ENCODE measurements at regions not wholly inside any gene's neighbourhood (a gene's known extent, or its start where the extent isn't known, plus 50 kb on each side); places are given as distances from the start of the nearest gene placed in this dataset.

- TF ChIP-seq POLR2AphosphoS5 (IDR thresholded peaks at IDR 0.05; ENCODE audit: low read depth, low read length) (no peak), POLR2A (IDR thresholded peaks at IDR 0.05; ENCODE audit: low read depth, low read length) (no peak), SPI1 (IDR thresholded peaks at IDR 0.05; ENCODE audit: low read depth, low read length) (no peak), TAF1 (IDR thresholded peaks at IDR 0.05; ENCODE audit: low read depth, low read length) (no peak), PAX5 (IDR thresholded peaks at IDR 0.05; ENCODE audit: insufficient read depth, low read length, severe bottlenecking) (no peak), POU2F2 (IDR thresholded peaks at IDR 0.05; ENCODE audit: low read depth, low read length) (no peak)
- FAIRE-seq (no peak), DNase-seq (ENCODE audit: insufficient read length, low spot score) (no peak)
Observed at GRCh38 chr3:59286791-59287531, 237.1 kb upstream of the CFAP20DC start.

DNA sequence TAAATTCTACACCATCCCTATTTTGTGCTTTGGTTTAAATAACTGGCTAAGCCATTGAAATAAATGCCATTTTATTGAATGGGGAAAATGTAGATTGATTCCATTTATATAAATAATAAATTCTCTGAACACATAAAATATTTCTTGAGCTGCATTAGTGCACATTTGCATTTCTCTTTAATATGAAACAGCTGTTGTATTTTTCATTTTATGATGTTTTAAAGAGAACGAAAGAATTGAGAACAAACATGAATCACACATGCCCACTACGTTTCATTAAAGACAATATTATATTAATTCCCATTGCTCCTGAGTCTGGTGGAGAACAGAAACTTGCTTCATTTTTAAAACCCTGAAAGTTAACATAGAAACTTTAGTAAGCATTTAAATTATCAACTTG is 235.7 kb upstream of the CFAP20DC start:
- no peak for DNase-seq (ENCODE audit: insufficient read length, low spot score)
- TF ChIP-seq POLR2A (IDR thresholded peaks at IDR 0.05; ENCODE audit: low read depth, low read length), result no peak
- TF ChIP-seq POLR2AphosphoS5 (IDR thresholded peaks at IDR 0.05; ENCODE audit: low read depth, low read length), result no peak
- TF ChIP-seq TAF1 (IDR thresholded peaks at IDR 0.05; ENCODE audit: low read depth, low read length), result no peak
- no peak for TF ChIP-seq PAX5 (IDR thresholded peaks at IDR 0.05; ENCODE audit: insufficient read depth, low read length, severe bottlenecking)
- no peak for TF ChIP-seq POU2F2 (IDR thresholded peaks at IDR 0.05; ENCODE audit: low read depth, low read length)
- no peak for TF ChIP-seq SPI1 (IDR thresholded peaks at IDR 0.05; ENCODE audit: low read depth, low read length)
- FAIRE-seq, result no peak

DNA sequence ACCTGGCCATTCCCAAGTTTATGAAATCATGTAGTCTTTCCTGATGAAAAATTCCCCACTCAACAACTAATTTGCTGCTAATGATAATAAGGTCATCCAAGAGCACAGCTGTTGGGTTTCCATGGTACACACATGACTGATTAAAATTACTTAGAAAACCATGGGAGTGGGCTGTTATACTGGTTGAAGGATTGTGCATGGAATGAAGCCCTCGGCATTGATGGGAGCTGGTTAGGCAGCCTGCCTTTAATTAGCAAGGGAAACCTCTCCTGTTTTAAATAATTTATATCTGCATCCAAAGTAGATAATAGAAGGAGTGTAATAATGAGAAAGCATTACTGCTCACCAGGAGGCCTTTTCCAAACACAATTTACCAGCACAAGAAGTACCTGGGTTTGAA is 235.1 kb upstream of the CFAP20DC start:
- FAIRE-seq (no peak), DNase-seq (ENCODE audit: insufficient read length, low spot score) (no peak)
- no peak for TF ChIP-seq POLR2AphosphoS5 (IDR thresholded peaks at IDR 0.05; ENCODE audit: low read depth, low read length)
- TF ChIP-seq TAF1 (IDR thresholded peaks at IDR 0.05; ENCODE audit: low read depth, low read length), result no peak
- no peak for TF ChIP-seq PAX5 (IDR thresholded peaks at IDR 0.05; ENCODE audit: insufficient read depth, low read length, severe bottlenecking)

DNA sequence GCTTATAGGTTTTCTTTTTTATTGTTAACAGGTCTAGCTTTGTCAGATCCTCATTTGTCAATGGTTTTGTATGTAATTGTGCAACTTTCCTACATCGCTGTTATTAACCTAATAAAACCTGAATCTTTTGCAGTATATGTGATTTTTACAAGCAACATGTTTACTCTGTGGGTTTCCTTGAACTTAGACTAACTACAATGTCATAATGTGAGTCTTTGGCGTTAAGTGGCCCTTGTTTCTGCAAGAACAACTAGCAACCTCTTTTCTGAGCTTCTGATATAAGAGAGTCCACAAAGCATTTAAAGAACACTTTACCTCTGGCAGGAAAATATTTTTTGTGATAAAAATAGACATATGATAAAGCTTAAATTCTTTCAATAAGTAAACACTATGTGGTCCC is 230.3 kb upstream of the CFAP20DC start:
- DNase-seq (ENCODE audit: insufficient read length, low spot score) (no peak), FAIRE-seq (no peak)
- TF ChIP-seq TAF1 (IDR thresholded peaks at IDR 0.05; ENCODE audit: low read depth, low read length), result no peak
- no peak for TF ChIP-seq SPI1 (IDR thresholded peaks at IDR 0.05; ENCODE audit: low read depth, low read length)
- TF ChIP-seq POLR2AphosphoS5 (IDR thresholded peaks at IDR 0.05; ENCODE audit: low read depth, low read length), result no peak
- no peak for TF ChIP-seq POLR2A (IDR thresholded peaks at IDR 0.05; ENCODE audit: low read depth, low read length)
- TF ChIP-seq POU2F2 (IDR thresholded peaks at IDR 0.05; ENCODE audit: low read depth, low read length), result no peak

DNA sequence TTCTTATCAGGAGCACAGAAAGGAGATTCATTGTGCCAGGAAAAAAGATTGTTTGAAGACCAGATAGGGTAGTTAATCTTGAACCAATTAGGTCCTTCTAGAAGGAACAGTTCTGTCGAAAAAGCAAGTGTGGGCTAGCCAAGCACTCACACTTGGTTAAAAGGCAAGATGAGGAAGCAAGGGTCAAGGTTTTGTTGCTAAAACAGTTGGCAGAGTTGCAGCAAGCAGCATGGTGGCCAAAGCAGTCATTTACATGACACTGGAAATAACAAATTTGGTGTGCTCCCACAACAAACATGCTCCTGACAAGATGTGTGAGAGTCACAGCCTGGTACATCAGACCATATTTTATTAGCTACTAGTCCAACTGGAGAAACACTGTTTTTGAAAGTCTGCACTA is 228.0 kb upstream of the CFAP20DC start:
- TF ChIP-seq POLR2AphosphoS5 (IDR thresholded peaks at IDR 0.05; ENCODE audit: low read depth, low read length), result no peak
- TF ChIP-seq PAX5 (IDR thresholded peaks at IDR 0.05; ENCODE audit: insufficient read depth, low read length, severe bottlenecking), result no peak
- TF ChIP-seq POLR2A (IDR thresholded peaks at IDR 0.05; ENCODE audit: low read depth, low read length), result no peak
- no peak for TF ChIP-seq SPI1 (IDR thresholded peaks at IDR 0.05; ENCODE audit: low read depth, low read length)
- TF ChIP-seq POU2F2 (IDR thresholded peaks at IDR 0.05; ENCODE audit: low read depth, low read length), result no peak
- TF ChIP-seq TAF1 (IDR thresholded peaks at IDR 0.05; ENCODE audit: low read depth, low read length), result no peak
- DNase-seq (ENCODE audit: insufficient read length, low spot score) (no peak), FAIRE-seq (no peak)

DNA sequence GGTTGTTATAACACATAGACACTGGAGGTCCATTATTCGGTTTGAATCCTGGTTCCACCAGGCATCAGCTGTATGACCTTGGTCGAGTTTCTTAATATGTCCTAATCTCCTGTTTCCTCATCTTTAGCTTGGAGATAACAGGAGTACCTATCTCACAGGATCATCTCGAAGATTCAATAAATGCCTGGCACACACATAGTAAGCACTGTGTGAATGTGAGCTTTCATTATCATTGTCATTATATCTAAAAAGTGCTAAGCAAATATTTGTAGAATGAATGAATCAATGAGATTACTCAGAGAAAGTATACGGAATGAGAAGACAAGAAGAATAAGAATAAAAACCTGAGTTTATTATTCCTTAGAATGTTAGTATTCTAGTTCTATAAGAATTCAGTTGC is 227.4 kb upstream of the CFAP20DC start:
- no peak for FAIRE-seq
- no peak for DNase-seq (ENCODE audit: insufficient read length, low spot score)
- TF ChIP-seq POU2F2 (IDR thresholded peaks at IDR 0.05; ENCODE audit: low read depth, low read length), result no peak
- TF ChIP-seq SPI1 (IDR thresholded peaks at IDR 0.05; ENCODE audit: low read depth, low read length), result no peak
- no peak for TF ChIP-seq TAF1 (IDR thresholded peaks at IDR 0.05; ENCODE audit: low read depth, low read length)
- TF ChIP-seq POLR2A (IDR thresholded peaks at IDR 0.05; ENCODE audit: low read depth, low read length), result no peak
- no peak for TF ChIP-seq PAX5 (IDR thresholded peaks at IDR 0.05; ENCODE audit: insufficient read depth, low read length, severe bottlenecking)
- TF ChIP-seq POLR2AphosphoS5 (IDR thresholded peaks at IDR 0.05; ENCODE audit: low read depth, low read length), result no peak

DNA sequence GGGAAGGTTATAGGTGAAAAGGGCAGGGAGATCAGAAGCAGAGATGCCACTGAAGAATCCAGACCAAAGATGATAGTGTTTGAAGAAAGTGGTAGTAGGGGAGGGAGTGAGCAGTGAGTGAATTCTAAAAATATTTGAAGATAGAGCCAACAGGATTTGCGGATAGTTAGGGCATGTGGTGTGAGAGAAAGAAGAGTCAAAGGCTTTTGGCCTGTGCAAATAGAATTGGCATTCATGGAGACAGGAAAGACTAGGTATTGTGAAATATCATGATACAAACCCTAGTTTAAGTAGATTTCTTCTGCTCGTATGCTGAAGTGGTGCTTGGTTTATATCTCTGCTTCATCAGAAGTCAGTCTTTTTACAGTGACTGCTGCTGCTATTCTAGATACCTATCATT is 224.2 kb upstream of the CFAP20DC start:
- FAIRE-seq, result no peak
- DNase-seq (ENCODE audit: insufficient read length, low spot score), result no peak
- TF ChIP-seq PAX5 (IDR thresholded peaks at IDR 0.05; ENCODE audit: insufficient read depth, low read length, severe bottlenecking), result no peak

- DNase-seq (ENCODE audit: insufficient read length, low spot score) (no peak), FAIRE-seq (no peak)
- TF ChIP-seq POLR2AphosphoS5 (IDR thresholded peaks at IDR 0.05; ENCODE audit: low read depth, low read length), result no peak
- no peak for TF ChIP-seq POU2F2 (IDR thresholded peaks at IDR 0.05; ENCODE audit: low read depth, low read length)
Observed at GRCh38 chr3:59271971-59272370, 222.1 kb upstream of the CFAP20DC start.

GRCh38 chr3:59270921-59271320 is 221.1 kb upstream of the CFAP20DC start:
- DNase-seq (ENCODE audit: insufficient read length, low spot score) (no peak), FAIRE-seq (no peak)
- TF ChIP-seq SPI1 (IDR thresholded peaks at IDR 0.05; ENCODE audit: low read depth, low read length) (no peak), POLR2A (IDR thresholded peaks at IDR 0.05; ENCODE audit: low read depth, low read length) (no peak), POLR2AphosphoS5 (IDR thresholded peaks at IDR 0.05; ENCODE audit: low read depth, low read length) (no peak), PAX5 (IDR thresholded peaks at IDR 0.05; ENCODE audit: insufficient read depth, low read length, severe bottlenecking) (no peak), POU2F2 (IDR thresholded peaks at IDR 0.05; ENCODE audit: low read depth, low read length) (no peak), TAF1 (IDR thresholded peaks at IDR 0.05; ENCODE audit: low read depth, low read length) (no peak)

DNA sequence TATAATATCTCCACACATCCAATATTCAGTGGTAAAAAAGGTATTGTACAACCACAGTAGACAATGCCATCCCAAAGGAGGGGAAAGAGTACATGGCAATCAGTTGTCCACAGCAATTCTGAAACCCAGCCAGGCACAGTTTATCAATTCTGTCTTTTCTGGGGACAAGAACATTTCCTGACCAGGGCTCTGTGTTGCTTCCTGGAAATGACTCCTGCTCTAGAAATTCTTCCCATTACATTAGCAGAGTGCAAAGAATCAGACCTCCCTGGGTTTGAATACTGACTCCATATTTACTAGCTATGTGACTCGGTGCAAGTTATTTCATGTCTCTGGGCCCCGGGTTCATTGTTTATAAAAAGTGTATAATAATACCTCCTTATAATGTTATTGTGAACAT is 220.4 kb upstream of the CFAP20DC start:
- DNase-seq (ENCODE audit: insufficient read length, low spot score) (no peak), FAIRE-seq (no peak)
- TF ChIP-seq POU2F2 (IDR thresholded peaks at IDR 0.05; ENCODE audit: low read depth, low read length) (no peak), POLR2A (IDR thresholded peaks at IDR 0.05; ENCODE audit: low read depth, low read length) (no peak), POLR2AphosphoS5 (IDR thresholded peaks at IDR 0.05; ENCODE audit: low read depth, low read length) (no peak)

Data from GM12891 (cell line).